H9 (cell line): ENCODE measurements at regions not wholly inside any gene's neighbourhood (a gene's known extent, or its start where the extent isn't known, plus 50 kb on each side); places are given as distances from the start of the nearest gene placed in this dataset.
"Not testable (repeated sequence)": the region's sequence is repeated elsewhere in the genome, so short reads cannot be mapped to it uniquely, and the experiment has no call there.

Experiments
- DNase-seq: peaks from one replicate; pipeline ENCODE4 v3.0.0-alpha.2; 2017
- H2AFZ ChIP-seq: one replicate; pipeline ENCODE4 v1.6.1; 2013; ENCODE audit warnings: mild to moderate bottlenecking, low read length, control low read depth, moderate library complexity
- H2AK5ac ChIP-seq: 2 replicates; pipeline ENCODE4 v1.6.1; 2013; ENCODE audit warnings: low read length, control low read depth, mixed read lengths; ENCODE audit not compliant: insufficient read length
- H2BK120ac ChIP-seq: one replicate; pipeline ENCODE4 v1.6.1; 2013; ENCODE audit warnings: low read depth, mild to moderate bottlenecking, low read length, control low read depth, inconsistent platforms; ENCODE audit not compliant: poor library complexity, severe bottlenecking
- H2BK12ac ChIP-seq: 2 replicates; pipeline ENCODE4 v1.6.1; 2013; ENCODE audit warnings: low read length, control low read depth, mixed read lengths, low read depth; ENCODE audit not compliant: insufficient read length
- H2BK15ac ChIP-seq: 2 replicates; pipeline ENCODE4 v1.6.1; 2013; ENCODE audit warnings: low read depth, low read length, control low read depth
- H2BK20ac ChIP-seq: one replicate; pipeline ENCODE4 v1.6.1; 2013; ENCODE audit warnings: low read depth, mild to moderate bottlenecking, low read length, control low read depth, inconsistent platforms; ENCODE audit not compliant: poor library complexity, severe bottlenecking
- H2BK5ac ChIP-seq: 2 replicates; pipeline ENCODE4 v1.6.1; 2013; ENCODE audit warnings: low read length, control low read depth, mixed read lengths; ENCODE audit not compliant: insufficient read length
- H3K14ac ChIP-seq: 2 replicates; pipeline ENCODE4 v1.6.1; 2013; ENCODE audit warnings: low read length, control low read depth; ENCODE audit not compliant: insufficient read depth
- H3K18ac ChIP-seq: 2 replicates; pipeline ENCODE4 v1.6.1; 2013; ENCODE audit warnings: low read depth, mild to moderate bottlenecking, mixed read lengths, low read length, control low read depth; ENCODE audit not compliant: insufficient read length
- H3K23ac ChIP-seq: 2 replicates; pipeline ENCODE4 v1.6.1; 2013; ENCODE audit warnings: low read length, control low read depth, mixed read lengths, low read depth; ENCODE audit not compliant: insufficient read length
- H3K23me2 ChIP-seq: 2 replicates; pipeline ENCODE4 v1.6.1; 2013; ENCODE audit warnings: low read depth, mild to moderate bottlenecking, mixed read lengths, low read length, control low read depth; ENCODE audit not compliant: insufficient read length, poor library complexity, severe bottlenecking
- H3K27ac ChIP-seq: 2 replicates; pipeline ENCODE4 v1.5.1; 2013; ENCODE audit warnings: low read length, control low read depth, mixed read lengths, low read depth; ENCODE audit not compliant: insufficient read length
- H3K27me3 ChIP-seq: 2 replicates; pipeline ENCODE4 v1.6.1; 2013; ENCODE audit warnings: low read length, control low read depth, inconsistent platforms; ENCODE audit not compliant: insufficient read depth
- H3K4ac ChIP-seq: 2 replicates; pipeline ENCODE4 v1.6.1; 2013; ENCODE audit warnings: low read depth, mild to moderate bottlenecking, control low read depth, inconsistent platforms, low read length, moderate library complexity
- H3K4me1 ChIP-seq: 2 replicates; pipeline ENCODE4 v1.6.1; 2013; ENCODE audit warnings: low read length, control low read depth, inconsistent platforms; ENCODE audit not compliant: insufficient read depth
- H3K4me2 ChIP-seq: 2 replicates; pipeline ENCODE4 v1.6.1; 2013; ENCODE audit warnings: low read length, control low read depth, mixed read lengths; ENCODE audit not compliant: insufficient read length, insufficient read depth
- H3K56ac ChIP-seq: 2 replicates; pipeline ENCODE4 v1.6.1; 2013; ENCODE audit warnings: low read depth, mild to moderate bottlenecking, mixed read lengths, low read length, control low read depth; ENCODE audit not compliant: insufficient read length
- H3K79me1 ChIP-seq: 2 replicates; pipeline ENCODE4 v1.6.1; 2013; ENCODE audit warnings: low read depth, mild to moderate bottlenecking, moderate library complexity, low read length, control low read depth, inconsistent platforms; ENCODE audit not compliant: insufficient read depth, poor library complexity, severe bottlenecking
- H3K79me2 ChIP-seq: 2 replicates; pipeline ENCODE4 v1.6.1; 2013; ENCODE audit warnings: low read length, control low read depth, inconsistent platforms; ENCODE audit not compliant: insufficient read depth
- H3K9ac ChIP-seq: 2 replicates; pipeline ENCODE4 v1.6.1; 2013; ENCODE audit warnings: low read length, control low read depth, mixed read lengths; ENCODE audit not compliant: insufficient read length; ENCODE audit errors: extremely low read depth
- H3K9me3 ChIP-seq: one replicate; pipeline ENCODE4 v1.6.1; 2013; ENCODE audit warnings: low read depth, low read length, inconsistent platforms; ENCODE audit not compliant: control insufficient read depth
- H3T11ph ChIP-seq: one replicate; pipeline ENCODE4 v1.6.1; 2013; ENCODE audit warnings: mild to moderate bottlenecking, low read length, control low read depth, inconsistent platforms
- H4K20me1 ChIP-seq: one replicate; pipeline ENCODE4 v1.6.1; 2013; ENCODE audit not compliant: control insufficient read depth, insufficient read length, insufficient read depth
- H4K5ac ChIP-seq: 2 replicates; pipeline ENCODE4 v1.6.1; 2013; ENCODE audit warnings: low read depth, mild to moderate bottlenecking, mixed read lengths, low read length, control low read depth; ENCODE audit not compliant: insufficient read length
- H4K8ac ChIP-seq: replicated peaks from 2 replicates; pipeline ENCODE4 v1.6.1; 2013; ENCODE audit warnings: low read length, control low read depth, mixed read lengths, low read depth; ENCODE audit not compliant: insufficient read length
- H4K91ac ChIP-seq: 2 replicates; pipeline ENCODE4 v1.6.1; 2013; ENCODE audit warnings: low read depth, mild to moderate bottlenecking, moderate library complexity, mixed read lengths, low read length, control low read depth; ENCODE audit not compliant: insufficient read length
- H3K27ac Mint-ChIP-seq, 3 experiments: 2 replicates in 2 of 3; 3 replicates in 1 of 3; pipeline ENCODE4 v1.8.0; 2020 to 2021; ENCODE audit warnings: mixed read lengths in 3 of 3, mild to moderate bottlenecking in 1 of 3, moderate library complexity in 1 of 3
- H3K27me3 Mint-ChIP-seq: 2 replicates; pipeline ENCODE4 v1.8.0; 2021; ENCODE audit warnings: low read depth, mild to moderate bottlenecking, moderate library complexity, mixed read lengths
- H3K36me3 Mint-ChIP-seq, 3 experiments: 2 replicates in 2 of 3; 3 replicates in 1 of 3; pipeline ENCODE4 v1.8.0; 2020 to 2021; ENCODE audit warnings: low read depth in 3 of 3, mixed read lengths in 3 of 3; ENCODE audit not compliant: insufficient read depth in 1 of 3
- H3K4me1 Mint-ChIP-seq, 2 experiments: 2 replicates each; pipeline ENCODE4 v1.8.0; 2020; ENCODE audit warnings: mixed read lengths in 2 of 2
- H3K4me3 Mint-ChIP-seq, 2 experiments: 2 replicates in 1 of 2; 3 replicates in 1 of 2; pipeline ENCODE4 v1.8.0; 2020 to 2021; ENCODE audit warnings: mild to moderate bottlenecking in 2 of 2, mixed read lengths in 2 of 2, moderate library complexity in 1 of 2
- H3K9me3 Mint-ChIP-seq, 2 experiments: 2 replicates in 1 of 2; 3 replicates in 1 of 2; pipeline ENCODE4 v1.8.0; 2020; ENCODE audit warnings: mild to moderate bottlenecking in 2 of 2, mixed read lengths in 2 of 2, moderate library complexity in 1 of 2
- CTCF ChIP-seq: fragments of 200-600 bp; sonication (generic); conservative IDR thresholded peaks from 3 replicates; pipeline ENCODE4 v1.8.0; 2021; ENCODE audit warnings: antibody characterized with exemption, mild to moderate bottlenecking
- WGBS: extraction: QIAGEN DNeasy Blood & Tissue Kit; methylation state at CpG from one replicate; pipeline ENCODE4 v1.1.7; 2013; ENCODE audit warnings: missing lambda C conversion rate, low lambda C conversion rate, mixed read lengths; ENCODE audit not compliant: insufficient read length; ENCODE audit errors: extremely low coverage; 5-methylcytosine and 5-hydroxymethylcytosine counted together

GRCh38 chr7:85261336-85261735 is 74.5 kb upstream of the SEMA3D start:
- no peak for DNase-seq
- Histone ChIP-seq H3K14ac (no peak overlapping the region), H3K4me2 (no peak overlapping the region), H3K27ac (no peak overlapping the region), H2BK12ac (no peak overlapping the region), H2BK120ac (no peak overlapping the region), H4K20me1 (no peaks in the 10 kb centered on the region), H3K23ac (no peak overlapping the region), H4K5ac (no peak overlapping the region), H3K4ac (no peak overlapping the region), H2AK5ac (no peak overlapping the region), H3K79me1 (no peaks in the 10 kb centered on the region), H3T11ph (no peak overlapping the region), H3K4me1 (no peaks in the 10 kb centered on the region), H2BK15ac (no peak overlapping the region), H3K9ac (no peak overlapping the region), H2BK5ac (no peak overlapping the region), H3K79me2 (no peaks in the 10 kb centered on the region), H4K8ac (no peak overlapping the region), H2BK20ac (no peak overlapping the region), H3K23me2 (no peaks in the 10 kb centered on the region), H2AFZ (no peak overlapping the region), H3K27me3 (no peaks in the 10 kb centered on the region), H3K18ac (no peak overlapping the region), H4K91ac (no peak overlapping the region), H3K56ac (no peak overlapping the region), H3K9me3 (no peaks in the 10 kb centered on the region)
- no CpG with 5 or more reads among the region's 2 CpGs for WGBS
- TF ChIP-seq CTCF = no peak
- Mint-ChIP-seq H3K4me3 (no peak overlapping the region), H3K9me3 (no peaks in the 10 kb centered on the region), H3K27ac (no peak overlapping the region), H3K4me1 (peaks cover 14 to 15% of the 10 kb centered on the region in 2 experiments), H3K36me3 (no peaks in the 10 kb centered on the region), H3K27me3 (no peaks in the 10 kb centered on the region)

- not testable (repeated sequence) for H3K36me3 Mint-ChIP-seq, H3K23me2 ChIP-seq, H3K79me2 ChIP-seq, H3K9me3 Mint-ChIP-seq, H2AK5ac ChIP-seq, H3K27ac Mint-ChIP-seq, H2AFZ ChIP-seq, H2BK5ac ChIP-seq, H3K27ac ChIP-seq, H3K27me3 ChIP-seq, H3T11ph ChIP-seq, H3K23ac ChIP-seq, H3K4me3 Mint-ChIP-seq, H3K4me1 ChIP-seq, H3K79me1 ChIP-seq, H3K27me3 Mint-ChIP-seq, H3K18ac ChIP-seq, H2BK15ac ChIP-seq, H2BK120ac ChIP-seq, H2BK12ac ChIP-seq, H4K20me1 ChIP-seq, H4K8ac ChIP-seq, H3K56ac ChIP-seq, H4K91ac ChIP-seq, H3K9ac ChIP-seq, DNase-seq, H3K14ac ChIP-seq, H4K5ac ChIP-seq, H3K9me3 ChIP-seq, H3K4ac ChIP-seq, H3K4me1 Mint-ChIP-seq, H3K4me2 ChIP-seq
- WGBS = no CpG with 5 or more reads among the region's 19 CpGs
- H2BK20ac ChIP-seq = peak overlapping the region; percentile 60
Observed at GRCh38 chr7:85249787-85250186, 62.9 kb upstream of the SEMA3D start.
